Tibial nerve (tissue), 4 donors: ENCODE measurements at regions not wholly inside any gene's neighbourhood (a gene's known extent, or its start where the extent isn't known, plus 50 kb on each side); places are given as distances from the start of the nearest gene placed in this dataset.
A peak's percentile ranks its signal among the peaks of the same experiment; 100 is the strongest.

Experiments
- DNase-seq, 2 donors: peaks; one replicate each; pipeline ENCODE4 v3.0.0-alpha.2; 2019; ENCODE audit warnings: low spot score in 2 of 2
- H3K27ac ChIP-seq, 4 donors: fragments of 200-600 bp; sonication (generic) in 3 of 4; one replicate each; pipeline ENCODE4 v1.5.1; 2017 to 2019; ENCODE audit warnings: mild to moderate bottlenecking in 1 of 4
- H3K27me3 ChIP-seq, 2 donors: fragments of 200-600 bp; sonication (generic) in 1 of 2; one replicate each; pipeline versions ENCODE4 v1.5.1 to v1.6.0; 2017 to 2019
- H3K36me3 ChIP-seq, 3 donors: fragments of 200-600 bp; sonication (generic); one replicate each; pipeline ENCODE4 v1.5.1; 2018 to 2019
- H3K4me1 ChIP-seq, 4 donors: fragments of 200-600 bp; sonication (generic) in 3 of 4; one replicate each; pipeline ENCODE4 v1.5.1; 2017 to 2019
- H3K4me3 ChIP-seq, 4 donors: fragments of 200-600 bp; sonication (generic) in 3 of 4; one replicate each; pipeline ENCODE4 v1.5.1; 2017 to 2019; ENCODE audit warnings: mild to moderate bottlenecking in 1 of 4, moderate library complexity in 1 of 4
- H3K9me3 ChIP-seq, 4 donors: fragments of 200-600 bp; sonication (generic) in 3 of 4; one replicate each; pipeline ENCODE4 v1.5.1; 2017 to 2019
- CTCF ChIP-seq, 5 experiments: fragments of 200-600 bp in 3 of 5; fragments of 450-650 bp in 2 of 5; sonication (generic) in 3 of 5; IDR thresholded peaks; one replicate each; pipeline ENCODE4 v1.5.1; 2016 to 2019; ENCODE audit warnings: antibody characterized with exemption in 5 of 5, mild to moderate bottlenecking in 3 of 5, moderate library complexity in 2 of 5
- EP300 ChIP-seq, 2 donors: sonication (generic); formaldehyde crosslinking; IDR thresholded peaks; one replicate each; pipeline ENCODE4 v1.6.1; 2017; ENCODE audit warnings: antibody characterized with exemption in 2 of 2, mild to moderate bottlenecking in 1 of 2
- POLR2A ChIP-seq, 2 donors: fragments of 450-650 bp; IDR thresholded peaks; one replicate each; pipeline ENCODE4 v1.6.1; 2017; ENCODE audit warnings: antibody characterized with exemption in 2 of 2, mild to moderate bottlenecking in 2 of 2, moderate library complexity in 2 of 2
- WGBS, 2 donors: methylation state at CpG; one replicate each; pipeline ENCODE4 v1.1.5; 2018; 5-methylcytosine and 5-hydroxymethylcytosine counted together

- Histone ChIP-seq H3K36me3 (no peaks in the 10 kb centered on the region), H3K4me3 (no peak overlapping the region), H3K27ac (peak overlapping the region in 2 of 4 donors; percentile 51 to 55), H3K9me3 (peaks cover 0 to 4% (median 0%) of the 10 kb centered on the region in 4 donors), H3K4me1 (peaks cover 0 to 16% (median 0%) of the 10 kb centered on the region in 4 donors), H3K27me3 (no peaks in the 10 kb centered on the region)
- WGBS, 2 donors: 49 to 53% methylated on average over 11 of the region's 11 CpGs
- TF ChIP-seq POLR2A (IDR thresholded peaks at IDR 0.05) (no peak), CTCF (IDR thresholded peaks at IDR 0.05) (no peak), EP300 (IDR thresholded peaks at IDR 0.05) (peak in 1 of 2 donors; percentile 24)
- no peak for DNase-seq
Measured at GRCh38 chr1:47521034-47521881, 83.4 kb downstream of the FOXD2 start.

GRCh38 chr1:47522935-47523834 lies 85.3 kb downstream of the FOXD2 start:
- DNase-seq: no peak
- 82 to 85% methylated on average over 10 of the region's 10 CpGs for WGBS, 2 donors
- Histone ChIP-seq H3K4me3 (no peak overlapping the region), H3K27me3 (no peaks in the 10 kb centered on the region), H3K27ac (no peak overlapping the region), H3K4me1 (peaks cover 0 to 16% (median 0%) of the 10 kb centered on the region in 4 donors), H3K9me3 (peaks cover 0 to 11% (median 0%) of the 10 kb centered on the region in 4 donors), H3K36me3 (no peaks in the 10 kb centered on the region)
- TF ChIP-seq CTCF (IDR thresholded peaks at IDR 0.05): no peak
- no peak for TF ChIP-seq EP300 (IDR thresholded peaks at IDR 0.05)
- no peak for TF ChIP-seq POLR2A (IDR thresholded peaks at IDR 0.05)

GRCh38 chr1:47523835-47524215 lies 86.0 kb downstream of the FOXD2 start:
- no peak overlapping the region for H3K4me3 ChIP-seq
- 72 to 76% methylated on average over 4 of the region's 4 CpGs for WGBS, 2 donors
- H3K4me1 ChIP-seq: peaks cover 0 to 16% (median 0%) of the 10 kb centered on the region in 4 donors
- H3K27ac ChIP-seq: no peak overlapping the region
- DNase-seq: no peak
- H3K9me3 ChIP-seq: peaks cover 0 to 18% (median under 1%) of the 10 kb centered on the region in 4 donors
- H3K27me3 ChIP-seq: no peaks in the 10 kb centered on the region
- H3K36me3 ChIP-seq: no peaks in the 10 kb centered on the region
- TF ChIP-seq EP300 (IDR thresholded peaks at IDR 0.05): no peak
- TF ChIP-seq POLR2A (IDR thresholded peaks at IDR 0.05): no peak
- no peak for TF ChIP-seq CTCF (IDR thresholded peaks at IDR 0.05)

GRCh38 chr1:47524272-47524671 lies 86.4 kb downstream of the FOXD2 start:
- H3K4me3 ChIP-seq: no peak overlapping the region
- H3K27ac ChIP-seq: no peak overlapping the region
- H3K36me3 ChIP-seq: no peaks in the 10 kb centered on the region
- H3K4me1 ChIP-seq: peaks cover 0 to 16% (median 0%) of the 10 kb centered on the region in 4 donors
- no peaks in the 10 kb centered on the region for H3K27me3 ChIP-seq
- no peak for DNase-seq
- no peak for TF ChIP-seq EP300 (IDR thresholded peaks at IDR 0.05)
- no peak for TF ChIP-seq POLR2A (IDR thresholded peaks at IDR 0.05)
- TF ChIP-seq CTCF (IDR thresholded peaks at IDR 0.05): no peak
- 82 to 84% methylated on average over 7 of the region's 7 CpGs for WGBS, 2 donors
- peaks cover 0 to 22% (median 3%) of the 10 kb centered on the region in 4 donors for H3K9me3 ChIP-seq
